MV-4-11 (cell line): ENCODE measurements at regions not wholly inside any gene's neighbourhood (a gene's known extent, or its start where the extent isn't known, plus 50 kb on each side); places are given as distances from the start of the nearest gene placed in this dataset.
"Not testable (repeated sequence)": the region's sequence is repeated elsewhere in the genome, so short reads cannot be mapped to it uniquely, and the experiment has no call there.

Source experiments
- DNase-seq: peaks from one replicate; lab custom pipeline; 2025; lab: John Stamatoyannopoulos, UW

GRCh38 chr22:47351836-47352579, 589.6 kb downstream of the TBC1D22A start:
- DNase-seq: no peak

GRCh38 chr22:47346287-47346686, 583.8 kb downstream of the TBC1D22A start:
- not testable (repeated sequence) for DNase-seq

DNA sequence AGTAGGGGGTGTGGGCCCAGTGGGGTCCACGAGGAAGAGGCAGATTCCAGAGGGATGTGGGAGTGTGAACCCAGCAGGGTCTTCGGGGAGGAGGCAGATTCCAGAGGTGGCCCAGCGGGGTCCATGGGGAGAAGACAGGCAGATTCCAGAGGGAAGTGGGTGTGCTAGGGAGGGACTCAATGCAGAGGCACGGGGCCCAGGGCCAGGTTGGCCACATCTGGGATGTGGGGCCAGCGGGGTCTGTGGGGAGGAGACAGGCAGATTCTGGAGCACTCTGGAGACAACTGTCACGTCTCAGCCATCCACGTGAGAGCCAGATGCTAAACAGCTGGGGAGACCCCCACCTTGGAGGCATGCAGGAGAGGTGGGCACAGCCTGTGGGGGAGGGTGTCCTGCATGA, 582.6 kb downstream of the TBC1D22A start:
- no peak for DNase-seq

- DNase-seq: no peak
Observed at GRCh38 chr22:47344414-47344813, 582.0 kb downstream of the TBC1D22A start.

DNA sequence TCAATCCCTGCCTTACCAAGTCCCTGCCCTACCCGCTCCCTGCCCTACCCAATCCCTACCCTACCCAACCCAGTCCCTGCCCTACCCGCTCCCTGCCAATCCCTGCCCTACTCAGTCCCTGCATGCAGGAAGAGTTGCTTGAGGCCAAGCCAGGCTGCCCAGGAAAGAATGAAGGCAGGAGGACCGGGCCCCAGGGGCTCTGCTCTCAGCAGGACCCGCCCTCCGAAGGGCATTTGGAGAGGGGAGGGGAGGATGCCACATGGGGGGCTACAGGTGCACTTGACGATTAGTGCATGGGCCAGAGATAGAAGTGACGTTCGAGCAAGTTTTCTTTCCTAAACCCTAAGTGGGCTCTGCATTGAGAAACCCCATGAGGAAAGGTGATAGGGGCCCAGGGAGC, 581.2 kb downstream of the TBC1D22A start:
- DNase-seq: no peak

- DNase-seq: no peak
Observed at GRCh38 chr22:47342446-47342845, 580.0 kb downstream of the TBC1D22A start.

GRCh38 chr22:47341464-47341863, 579.0 kb downstream of the TBC1D22A start:
- DNase-seq: no peak

DNA sequence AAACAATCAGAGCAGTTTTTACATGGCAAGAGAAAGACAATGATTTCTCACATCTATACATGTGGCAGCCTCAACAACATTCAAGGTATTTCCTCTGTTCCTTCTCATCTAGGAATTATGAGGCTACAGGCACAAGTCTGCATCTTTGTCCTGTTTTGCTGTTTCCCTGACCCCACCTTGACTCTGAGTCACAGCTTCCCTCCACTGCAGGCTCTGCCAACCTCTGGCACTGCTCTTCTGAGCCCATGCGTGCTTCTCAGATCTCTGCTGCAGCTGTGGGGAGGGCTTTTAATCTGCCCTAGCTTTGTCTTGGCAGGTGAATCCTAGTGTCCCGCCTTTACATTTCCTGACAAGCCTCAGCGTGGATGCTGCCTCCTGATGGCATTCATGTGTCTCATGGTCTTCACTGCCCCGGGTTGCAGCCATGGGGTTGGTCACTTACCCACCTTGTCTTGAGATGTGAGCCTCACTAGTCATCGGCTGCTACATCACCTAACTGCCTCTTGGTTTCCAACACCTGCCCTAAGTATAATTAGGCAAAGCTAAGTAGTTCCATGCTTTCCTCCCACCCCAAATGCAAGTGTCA, 578.5 kb downstream of the TBC1D22A start:
- no peak for DNase-seq

DNA sequence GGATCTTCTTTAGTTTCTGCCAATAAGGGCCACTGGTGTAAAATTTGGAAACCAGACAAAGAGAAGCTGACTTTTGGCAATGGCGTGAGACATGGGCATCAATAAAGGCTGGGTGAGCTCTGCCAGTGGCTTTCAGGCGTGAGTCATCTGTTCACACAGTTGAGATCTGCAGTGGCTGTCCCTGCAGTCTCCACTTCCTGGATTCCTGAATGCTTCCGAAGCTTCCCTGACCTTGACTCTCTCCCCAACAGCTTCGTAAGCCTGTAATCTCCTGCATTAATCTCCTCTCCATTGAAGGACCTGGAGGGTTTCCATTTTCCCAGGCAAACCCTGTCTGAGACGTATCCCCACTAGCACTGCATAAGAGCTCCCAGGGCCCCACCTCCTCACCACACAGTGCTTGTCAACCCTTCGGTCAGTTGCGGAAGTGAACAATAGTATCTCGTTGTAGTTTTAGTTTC, 574.7 kb downstream of the TBC1D22A start:
- peak; percentile 94 for DNase-seq

GRCh38 chr22:47335958-47336357, 573.5 kb downstream of the TBC1D22A start:
- no peak for DNase-seq

DNA sequence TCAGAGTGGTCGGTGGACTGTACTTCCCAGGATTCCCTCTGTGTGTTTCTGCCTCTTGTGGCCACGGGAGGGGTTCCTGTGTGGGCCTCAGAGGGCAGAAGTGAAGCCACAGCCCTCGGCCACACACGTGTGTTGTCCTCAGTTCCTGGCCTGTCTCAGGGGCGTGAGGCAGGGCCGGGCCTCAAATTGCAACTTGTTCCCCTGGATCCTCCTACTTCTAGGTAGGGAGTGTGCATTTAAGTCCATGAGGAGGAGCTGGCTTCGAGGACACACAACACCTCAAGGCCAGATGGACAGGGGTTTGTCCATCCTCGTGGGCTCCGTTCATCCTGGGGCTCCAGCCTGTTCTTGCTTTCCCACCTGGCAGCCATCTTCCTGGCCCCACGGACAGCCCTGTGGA, 573.0 kb downstream of the TBC1D22A start:
- DNase-seq: peak; percentile 63

DNA sequence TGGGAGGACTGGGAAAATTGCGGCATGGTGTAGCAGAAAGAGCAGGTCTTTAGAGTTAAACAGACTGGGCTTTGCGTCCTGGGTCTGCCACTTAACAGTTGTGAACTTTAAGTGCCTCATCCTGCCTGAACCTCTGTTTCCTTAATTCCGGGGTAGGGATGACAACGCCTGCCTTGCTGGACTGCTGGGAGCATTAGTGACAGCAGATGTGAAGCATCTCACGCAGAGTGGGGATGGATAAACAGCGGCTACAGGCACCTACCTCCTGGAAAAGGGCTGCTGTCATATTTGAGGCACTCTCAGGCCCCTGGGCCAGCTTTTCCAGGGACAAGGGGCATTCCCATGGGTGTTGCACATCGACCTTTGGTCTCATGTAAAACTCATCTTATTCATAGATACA, 572.2 kb downstream of the TBC1D22A start:
- DNase-seq: no peak

GRCh38 chr22:47333625-47334024, 571.2 kb downstream of the TBC1D22A start:
- peak; percentile 80 for DNase-seq

- no peak for DNase-seq
Observed at GRCh38 chr22:47332246-47332980, 570.0 kb downstream of the TBC1D22A start.

- no peak for DNase-seq
Observed at GRCh38 chr22:47331750-47332149, 569.3 kb downstream of the TBC1D22A start.

GRCh38 chr22:47329727-47330650, 567.5 kb downstream of the TBC1D22A start:
- DNase-seq: peak; percentile 14

GRCh38 chr22:47328550-47329243, 566.2 kb downstream of the TBC1D22A start:
- DNase-seq: peak; percentile 81

GRCh38 chr22:47327241-47327640, 564.8 kb downstream of the TBC1D22A start:
- no peak for DNase-seq

DNA sequence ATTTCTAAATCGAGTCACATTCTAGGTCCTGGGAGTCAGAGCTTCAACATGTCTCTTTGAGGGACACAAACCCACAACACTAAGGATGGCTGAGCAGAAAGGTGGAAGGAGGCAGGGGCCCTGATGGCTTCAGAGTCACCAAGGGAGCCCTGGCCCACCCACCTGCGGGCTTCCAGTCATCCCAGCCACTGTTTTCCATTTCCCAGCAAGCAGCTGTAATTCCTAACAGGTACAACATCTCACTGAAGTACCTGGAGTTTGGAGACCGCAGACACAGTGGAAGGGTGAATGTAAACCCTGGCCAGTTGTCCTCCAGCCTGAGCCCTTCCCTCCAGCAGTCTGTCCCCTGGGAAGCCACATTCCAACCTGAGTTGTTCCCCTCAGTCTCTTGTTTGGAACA, 562.8 kb downstream of the TBC1D22A start:
- DNase-seq: no peak

DNA sequence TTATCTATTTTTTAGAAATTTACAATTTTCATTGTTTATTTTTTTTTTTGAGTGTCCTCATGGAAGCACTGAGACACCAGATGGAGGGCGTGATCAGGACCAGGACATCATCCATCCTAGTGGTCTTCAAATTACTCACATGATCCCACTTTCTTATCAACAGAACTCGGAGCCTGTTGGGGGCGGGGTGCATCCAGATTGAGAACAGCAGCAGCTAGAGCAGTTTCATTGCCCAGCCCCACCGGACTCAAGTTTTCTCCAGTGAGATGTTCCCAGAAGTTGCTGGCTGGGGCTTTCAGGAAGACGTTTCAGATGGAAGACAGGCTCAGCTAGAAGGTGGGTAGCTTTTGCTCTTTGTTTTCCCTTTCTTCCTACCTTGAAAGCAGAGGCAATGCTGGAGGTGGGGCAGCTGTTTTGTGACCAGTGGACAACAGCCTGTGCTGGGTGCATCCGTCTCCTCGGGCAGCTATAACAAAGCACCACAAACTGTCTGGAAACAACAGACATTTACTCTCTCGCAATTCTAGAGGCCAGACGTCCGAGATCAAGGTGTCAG, 562.1 kb downstream of the TBC1D22A start:
- DNase-seq: no peak

DNA sequence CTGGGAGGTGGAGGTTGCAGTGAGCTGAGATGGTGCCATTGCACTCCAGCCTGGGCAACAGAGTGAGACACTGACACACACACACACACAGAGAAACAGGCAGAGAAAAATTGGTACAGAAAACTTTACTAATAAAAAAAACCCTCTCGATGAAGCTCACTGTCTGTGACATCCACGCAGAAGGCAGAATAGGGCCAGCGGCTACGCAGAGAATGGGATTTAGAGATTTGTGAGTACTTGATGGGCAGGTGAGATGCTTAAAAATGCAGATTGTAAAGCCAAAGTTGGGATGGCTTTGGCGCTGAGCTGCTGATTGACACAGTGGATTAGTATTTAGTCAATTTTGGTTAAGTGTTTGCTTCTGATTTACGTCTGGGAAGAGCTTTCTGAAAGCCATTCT, 561.1 kb downstream of the TBC1D22A start:
- DNase-seq: no peak
